Activated CD4-positive, alpha-beta T cell treated with anti-CD3 and anti-CD28 coated beads, Interleukin-2, amount 10 ng/mL, durations not matched to agents 24 days and 14 days (primary cell): ENCODE measurements at regions not wholly inside any gene's neighbourhood (a gene's known extent, or its start where the extent isn't known, plus 50 kb on each side); places are given as distances from the start of the nearest gene placed in this dataset.

Source experiments
- DNase-seq: peaks from one replicate; pipeline ENCODE4 v3.0.0; 2022
- H3K27ac Mint-ChIP-seq: one replicate; pipeline ENCODE4 v1.8.0; 2022; ENCODE audit warnings: mild to moderate bottlenecking, mixed read lengths
- H3K27me3 Mint-ChIP-seq: one replicate; pipeline ENCODE4 v1.8.0; 2022; ENCODE audit warnings: mixed read lengths
- H3K36me3 Mint-ChIP-seq: one replicate; pipeline ENCODE4 v1.8.0; 2022; ENCODE audit warnings: low read depth, mild to moderate bottlenecking, mixed read lengths
- H3K4me1 Mint-ChIP-seq: one replicate; pipeline ENCODE4 v1.8.0; 2021; ENCODE audit warnings: mixed read lengths
- H3K4me3 Mint-ChIP-seq: one replicate; pipeline ENCODE4 v1.8.0; 2022; ENCODE audit warnings: mild to moderate bottlenecking, moderate library complexity, mixed read lengths
- H3K9me3 Mint-ChIP-seq: one replicate; pipeline ENCODE4 v1.8.0; 2021; ENCODE audit warnings: mixed read lengths
- intact Hi-C: fragments of 100-400 bp; cut with micrococcal nuclease; formaldehyde crosslinking; loops from one replicate; pipeline ENCODE4 v1.15.1; 2023

- Mint-ChIP-seq H3K4me1 (peaks cover 11% of the 10 kb centered on the region), H3K36me3 (no peaks in the 10 kb centered on the region), H3K9me3 (no peaks in the 10 kb centered on the region), H3K27me3 (no peaks in the 10 kb centered on the region), H3K27ac (peak overlapping the region; percentile 19), H3K4me3 (no peak overlapping the region)
- DNase-seq = no peak
- intact Hi-C loops = no loop called here
These were observed 59.8 kb upstream of the CARMIL1 start for GRCh38 chr6:25219216-25219916.

GRCh38 chr6:25219917-25220278, 59.3 kb upstream of the CARMIL1 start:
- Mint-ChIP-seq H3K27ac (no peak overlapping the region), H3K4me3 (no peak overlapping the region), H3K4me1 (peaks cover 12% of the 10 kb centered on the region), H3K36me3 (no peaks in the 10 kb centered on the region), H3K27me3 (no peaks in the 10 kb centered on the region), H3K9me3 (no peaks in the 10 kb centered on the region)
- DNase-seq = no peak
- intact Hi-C loops = loop anchor here (5.0 kb wide), 1 partner anchor 47 kb away; no protein-coding TSS in a partner anchor

GRCh38 chr6:25220857-25221256, 58.3 kb upstream of the CARMIL1 start:
- no peak overlapping the region for H3K27ac Mint-ChIP-seq
- H3K27me3 Mint-ChIP-seq = peaks cover 2% of the 10 kb centered on the region
- no peaks in the 10 kb centered on the region for H3K9me3 Mint-ChIP-seq
- no peaks in the 10 kb centered on the region for H3K36me3 Mint-ChIP-seq
- H3K4me1 Mint-ChIP-seq = peaks cover 12% of the 10 kb centered on the region
- no peak overlapping the region for H3K4me3 Mint-ChIP-seq
- no peak for DNase-seq
- intact Hi-C loops = loop anchor here (5.0 kb wide), 1 partner anchor 46 kb away; no protein-coding TSS in a partner anchor

- Mint-ChIP-seq H3K9me3 (no peaks in the 10 kb centered on the region), H3K27me3 (peaks cover 2% of the 10 kb centered on the region), H3K27ac (no peak overlapping the region), H3K36me3 (no peaks in the 10 kb centered on the region), H3K4me1 (peaks cover 12% of the 10 kb centered on the region), H3K4me3 (no peak overlapping the region)
- intact Hi-C loops = loop anchor here (1.0 to 5.0 kb wide), 2 partner anchors 45 to 268 kb away; no protein-coding TSS in a partner anchor
- no peak for DNase-seq
These were observed 57.0 kb upstream of the CARMIL1 start for GRCh38 chr6:25222006-25222678.

DNA sequence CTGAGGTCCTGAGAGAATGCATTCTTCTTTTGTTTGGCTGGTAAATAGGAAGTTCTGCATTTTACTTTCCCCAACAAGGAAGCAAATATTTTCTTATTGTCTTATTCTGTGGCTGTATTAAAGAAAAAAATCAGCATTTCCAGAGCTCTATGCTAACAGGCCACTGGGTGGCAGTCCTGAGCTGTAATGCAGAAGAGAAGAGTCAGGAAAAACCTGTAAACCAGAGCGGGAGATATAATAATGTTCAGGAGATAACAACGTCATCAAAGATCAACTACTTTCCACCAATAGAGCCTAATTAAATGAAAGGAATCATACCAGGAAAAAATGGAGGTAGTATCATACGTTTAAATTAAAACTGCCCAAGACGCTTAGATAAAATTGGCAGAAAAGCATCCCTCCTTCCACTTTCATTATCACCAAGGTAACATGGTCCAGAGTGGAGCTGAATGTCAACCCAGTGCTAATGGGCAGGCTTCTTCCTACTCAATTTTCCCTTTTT, 55.6 kb upstream of the CARMIL1 start:
- Mint-ChIP-seq H3K9me3 (no peaks in the 10 kb centered on the region), H3K36me3 (no peaks in the 10 kb centered on the region), H3K27ac (no peak overlapping the region), H3K4me1 (peaks cover 12% of the 10 kb centered on the region), H3K4me3 (peak overlapping the region; percentile 75), H3K27me3 (peaks cover 2% of the 10 kb centered on the region)
- intact Hi-C loops = loop anchor here (1.0 to 5.0 kb wide), 3 partner anchors 44 to 379 kb away; no protein-coding TSS in a partner anchor
- peak; percentile 86 for DNase-seq

GRCh38 chr6:25224242-25224641, 54.9 kb upstream of the CARMIL1 start:
- Mint-ChIP-seq H3K27ac (peak overlapping the region; percentile 26), H3K4me3 (peak overlapping the region; percentile 75), H3K9me3 (no peaks in the 10 kb centered on the region), H3K4me1 (peaks cover 12% of the 10 kb centered on the region), H3K36me3 (no peaks in the 10 kb centered on the region), H3K27me3 (peaks cover 2% of the 10 kb centered on the region)
- DNase-seq = no peak
- intact Hi-C loops = loop anchor here (5.0 kb wide), 1 partner anchor 43 kb away; no protein-coding TSS in a partner anchor

GRCh38 chr6:25227854-25228253, 51.3 kb upstream of the CARMIL1 start:
- Mint-ChIP-seq H3K4me3 (no peak overlapping the region), H3K4me1 (peaks cover 12% of the 10 kb centered on the region), H3K9me3 (no peaks in the 10 kb centered on the region), H3K36me3 (no peaks in the 10 kb centered on the region), H3K27ac (no peak overlapping the region), H3K27me3 (peaks cover 10% of the 10 kb centered on the region)
- intact Hi-C loops = no loop called here
- peak; percentile 10 for DNase-seq
